Kidney epithelial cell (primary cell): ENCODE measurements at regions not wholly inside any gene's neighbourhood (a gene's known extent, or its start where the extent isn't known, plus 50 kb on each side); places are given as distances from the start of the nearest gene placed in this dataset.

Experiments
- DNase-seq: peaks from one replicate; pipeline ENCODE4 v3.0.0-alpha.2; 2010; ENCODE audit warnings: low read depth
- H3K27me3 ChIP-seq: 2 replicates; pipeline ENCODE4 v1.6.0; 2011; ENCODE audit warnings: low read length; ENCODE audit not compliant: control insufficient read depth, insufficient read depth
- H3K36me3 ChIP-seq: 2 replicates; pipeline ENCODE4 v1.5.1; 2011; ENCODE audit warnings: low read length; ENCODE audit not compliant: control insufficient read depth, insufficient read depth
- H3K4me3 ChIP-seq: 2 replicates; pipeline ENCODE4 v1.5.1; 2011; ENCODE audit warnings: low read depth, mild to moderate bottlenecking, control low read depth, low read length
- TF ChIP-seq, protein P1 (sequence below): IDR thresholded peaks from 2 replicates; pipeline ENCODE4 v1.5.1; 2011; ENCODE audit warnings: mild to moderate bottlenecking, moderate library complexity, low read length, control low read depth, inconsistent platforms; ENCODE audit not compliant: insufficient read depth, poor library complexity, severe bottlenecking

GRCh38 chr5:128673411-128673957 is 135.4 kb upstream of the FBN2 start:
- TF ChIP-seq, protein P1, sequence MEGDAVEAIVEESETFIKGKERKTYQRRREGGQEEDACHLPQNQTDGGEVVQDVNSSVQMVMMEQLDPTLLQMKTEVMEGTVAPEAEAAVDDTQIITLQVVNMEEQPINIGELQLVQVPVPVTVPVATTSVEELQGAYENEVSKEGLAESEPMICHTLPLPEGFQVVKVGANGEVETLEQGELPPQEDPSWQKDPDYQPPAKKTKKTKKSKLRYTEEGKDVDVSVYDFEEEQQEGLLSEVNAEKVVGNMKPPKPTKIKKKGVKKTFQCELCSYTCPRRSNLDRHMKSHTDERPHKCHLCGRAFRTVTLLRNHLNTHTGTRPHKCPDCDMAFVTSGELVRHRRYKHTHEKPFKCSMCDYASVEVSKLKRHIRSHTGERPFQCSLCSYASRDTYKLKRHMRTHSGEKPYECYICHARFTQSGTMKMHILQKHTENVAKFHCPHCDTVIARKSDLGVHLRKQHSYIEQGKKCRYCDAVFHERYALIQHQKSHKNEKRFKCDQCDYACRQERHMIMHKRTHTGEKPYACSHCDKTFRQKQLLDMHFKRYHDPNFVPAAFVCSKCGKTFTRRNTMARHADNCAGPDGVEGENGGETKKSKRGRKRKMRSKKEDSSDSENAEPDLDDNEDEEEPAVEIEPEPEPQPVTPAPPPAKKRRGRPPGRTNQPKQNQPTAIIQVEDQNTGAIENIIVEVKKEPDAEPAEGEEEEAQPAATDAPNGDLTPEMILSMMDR, result no peak
- H3K27me3 ChIP-seq, result no peaks in the 10 kb centered on the region
- no peak for DNase-seq
- H3K36me3 ChIP-seq, result no peaks in the 10 kb centered on the region
- H3K4me3 ChIP-seq, result no peak overlapping the region

DNA sequence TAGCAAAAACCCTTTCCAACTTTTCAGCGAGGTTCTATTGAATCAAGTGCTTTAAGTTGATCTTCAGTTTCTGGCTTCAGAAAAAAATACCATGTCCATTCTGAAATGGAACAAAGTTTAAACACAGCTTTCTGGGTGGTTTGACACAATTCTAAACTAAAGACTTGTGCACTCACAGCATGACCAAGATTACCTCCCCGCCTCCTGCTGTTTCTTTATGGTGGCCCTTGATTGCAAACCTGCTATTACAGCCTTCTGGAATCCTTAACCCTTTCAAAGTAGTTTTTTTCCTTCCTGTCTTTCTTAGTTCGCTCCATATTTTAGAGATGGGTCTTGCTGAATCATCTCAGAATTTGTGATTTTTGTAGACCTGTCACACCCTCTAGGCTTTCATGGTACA is 135.9 kb upstream of the FBN2 start:
- no peak for DNase-seq
- H3K4me3 ChIP-seq, result no peak overlapping the region

DNA sequence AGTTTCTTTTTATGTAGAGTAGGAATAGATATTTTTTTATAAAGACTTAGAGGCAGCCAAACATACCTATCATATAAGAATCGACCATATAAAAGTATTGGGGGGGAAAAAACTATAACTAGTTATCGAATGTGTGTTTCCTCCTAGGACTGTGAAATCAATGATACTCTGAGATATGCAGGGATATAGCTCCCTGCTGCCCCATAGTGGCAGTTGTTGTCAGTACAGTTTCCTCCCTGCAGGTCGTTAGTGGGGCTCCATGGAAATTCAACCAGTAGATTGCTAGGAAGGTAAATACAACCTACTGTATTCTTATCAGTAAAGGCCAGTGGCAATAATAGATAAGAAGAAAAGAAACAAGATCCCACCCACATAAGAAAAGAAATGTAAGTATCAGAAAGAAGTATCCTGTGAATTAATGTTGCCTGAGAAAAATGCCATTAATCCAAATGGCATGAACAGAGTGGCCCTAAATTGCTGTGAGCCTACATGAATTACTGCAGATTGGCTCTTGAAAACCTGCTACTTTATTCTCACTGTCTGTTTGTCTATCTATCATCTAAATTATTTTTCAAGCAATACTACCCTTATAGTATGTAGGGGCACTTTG is 136.9 kb upstream of the FBN2 start:
- Histone ChIP-seq H3K4me3 (no peak overlapping the region), H3K36me3 (no peaks in the 10 kb centered on the region), H3K27me3 (no peaks in the 10 kb centered on the region)
- TF ChIP-seq, protein P1, result peak; percentile 78
- DNase-seq, result no peak

More for the DNA sequence above, 135.9 kb upstream of the FBN2 start:
- no peaks in the 10 kb centered on the region for H3K36me3 ChIP-seq
- H3K27me3 ChIP-seq, result no peaks in the 10 kb centered on the region
- TF ChIP-seq, protein P1, result no peak

GRCh38 chr5:128681096-128681495 is 143.1 kb upstream of the FBN2 start:
- Histone ChIP-seq H3K4me3 (no peak overlapping the region), H3K27me3 (no peaks in the 10 kb centered on the region), H3K36me3 (no peaks in the 10 kb centered on the region)
- TF ChIP-seq, protein P1, result no peak
- DNase-seq, result no peak

GRCh38 chr5:128681764-128682592 is 143.9 kb upstream of the FBN2 start:
- DNase-seq, result no peak
- TF ChIP-seq, protein P1, result no peak
- Histone ChIP-seq H3K4me3 (no peak overlapping the region), H3K27me3 (no peaks in the 10 kb centered on the region), H3K36me3 (no peaks in the 10 kb centered on the region)
